ENCODE measurements at regions not wholly inside any gene's neighbourhood (a gene's known extent, or its start where the extent isn't known, plus 50 kb on each side); places are given as distances from the start of the nearest gene placed in this dataset.

- Histone ChIP-seq H3K9ac (ENCODE audit: low read depth in 1 of 2, low read length in 2 of 2) (no peak overlapping the region), H3K36me3 (ENCODE audit: control insufficient read depth in 2 of 2, insufficient read depth in 2 of 2, low read length in 2 of 2) (no peaks in the 10 kb centered on the region), H3K27ac (ENCODE audit: low read depth in 2 of 2, low read length in 2 of 2) (no peak overlapping the region), H3K27me3 (ENCODE audit: control insufficient read depth in 2 of 2, insufficient read depth in 2 of 2, low read length in 2 of 2) (no peaks in the 10 kb centered on the region), H3K4me3 (ENCODE audit: low read length in 2 of 2) (no peak overlapping the region), H3K9me3 (ENCODE audit: control insufficient read depth in 2 of 2, low read length in 2 of 2) (no peaks in the 10 kb centered on the region), H3K4me1 (ENCODE audit: control insufficient read depth in 2 of 2, insufficient read depth in 2 of 2, low read length in 2 of 2) (peaks cover 0 to 3% of the 10 kb centered on the region in 2 donors)
Observed at GRCh38 chr2:72004976-72005375, 142.7 kb downstream of the CYP26B1 start.

DNA sequence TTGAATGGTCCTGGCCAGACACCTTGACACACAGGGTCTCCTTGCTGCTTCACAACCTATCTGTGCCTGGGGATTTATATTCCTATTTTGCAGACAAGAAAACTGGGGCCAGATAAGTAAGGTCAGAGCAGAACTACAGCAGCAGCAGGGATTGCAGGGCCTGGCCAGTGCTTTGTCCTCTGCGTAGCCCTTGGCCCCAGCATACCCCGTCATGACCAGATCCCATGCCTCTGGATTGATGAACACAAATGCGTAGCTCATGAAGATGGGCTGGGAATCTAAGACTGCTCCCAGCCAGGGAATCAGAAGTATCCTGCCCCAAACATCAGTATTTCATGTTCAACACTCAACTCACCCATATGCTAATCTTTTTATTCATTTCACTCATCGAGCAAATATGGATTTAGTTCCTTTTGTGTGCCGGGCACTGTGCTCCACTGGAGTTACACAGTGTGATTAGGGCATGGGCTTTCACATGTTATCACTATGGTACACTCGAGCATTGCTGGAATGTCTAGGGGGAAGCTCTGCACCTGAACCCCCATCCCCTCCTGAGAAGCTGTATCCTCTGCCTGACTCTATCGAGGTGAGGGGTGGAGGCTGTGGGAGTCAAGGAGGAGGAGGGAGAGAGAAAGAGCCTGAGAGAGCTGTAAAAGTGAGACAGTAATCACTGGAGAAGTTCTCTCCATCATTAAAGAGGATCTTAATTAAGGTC lies 143.3 kb downstream of the CYP26B1 start:
- Histone ChIP-seq H3K27ac (ENCODE audit: low read depth in 2 of 2, low read length in 2 of 2) (no peak overlapping the region), H3K36me3 (ENCODE audit: control insufficient read depth in 2 of 2, insufficient read depth in 2 of 2, low read length in 2 of 2) (no peaks in the 10 kb centered on the region), H3K27me3 (ENCODE audit: control insufficient read depth in 2 of 2, insufficient read depth in 2 of 2, low read length in 2 of 2) (no peaks in the 10 kb centered on the region), H3K4me1 (ENCODE audit: control insufficient read depth in 2 of 2, insufficient read depth in 2 of 2, low read length in 2 of 2) (peaks cover 0 to 3% of the 10 kb centered on the region in 2 donors), H3K9ac (ENCODE audit: low read depth in 1 of 2, low read length in 2 of 2) (no peak overlapping the region), H3K9me3 (ENCODE audit: control insufficient read depth in 2 of 2, low read length in 2 of 2) (no peaks in the 10 kb centered on the region), H3K4me3 (ENCODE audit: low read length in 2 of 2) (no peak overlapping the region)

GRCh38 chr2:72003796-72004195 lies 143.9 kb downstream of the CYP26B1 start:
- no peaks in the 10 kb centered on the region for H3K9me3 ChIP-seq (ENCODE audit: control insufficient read depth in 2 of 2, low read length in 2 of 2)
- H3K27me3 ChIP-seq (ENCODE audit: control insufficient read depth in 2 of 2, insufficient read depth in 2 of 2, low read length in 2 of 2): no peaks in the 10 kb centered on the region
- H3K9ac ChIP-seq (ENCODE audit: low read depth in 1 of 2, low read length in 2 of 2): no peak overlapping the region
- no peak overlapping the region for H3K27ac ChIP-seq (ENCODE audit: low read depth in 2 of 2, low read length in 2 of 2)
- H3K36me3 ChIP-seq (ENCODE audit: control insufficient read depth in 2 of 2, insufficient read depth in 2 of 2, low read length in 2 of 2): no peaks in the 10 kb centered on the region
- peaks cover 0 to 3% of the 10 kb centered on the region in 2 donors for H3K4me1 ChIP-seq (ENCODE audit: control insufficient read depth in 2 of 2, insufficient read depth in 2 of 2, low read length in 2 of 2)
- no peak overlapping the region for H3K4me3 ChIP-seq (ENCODE audit: low read length in 2 of 2)

- Histone ChIP-seq H3K9me3 (ENCODE audit: control insufficient read depth in 2 of 2, low read length in 2 of 2) (no peaks in the 10 kb centered on the region), H3K27me3 (ENCODE audit: control insufficient read depth in 2 of 2, insufficient read depth in 2 of 2, low read length in 2 of 2) (no peaks in the 10 kb centered on the region), H3K27ac (ENCODE audit: low read depth in 2 of 2, low read length in 2 of 2) (no peak overlapping the region), H3K4me1 (ENCODE audit: control insufficient read depth in 2 of 2, insufficient read depth in 2 of 2, low read length in 2 of 2) (peaks cover 0 to 3% of the 10 kb centered on the region in 2 donors), H3K4me3 (ENCODE audit: low read length in 2 of 2) (no peak overlapping the region), H3K36me3 (ENCODE audit: control insufficient read depth in 2 of 2, insufficient read depth in 2 of 2, low read length in 2 of 2) (no peaks in the 10 kb centered on the region), H3K9ac (ENCODE audit: low read depth in 1 of 2, low read length in 2 of 2) (no peak overlapping the region)
Observed at GRCh38 chr2:72003124-72003523, 144.5 kb downstream of the CYP26B1 start.

GRCh38 chr2:72001937-72002690 lies 145.5 kb downstream of the CYP26B1 start:
- Histone ChIP-seq H3K9ac (ENCODE audit: low read depth in 1 of 2, low read length in 2 of 2) (no peak overlapping the region), H3K9me3 (ENCODE audit: control insufficient read depth in 2 of 2, low read length in 2 of 2) (no peaks in the 10 kb centered on the region), H3K27me3 (ENCODE audit: control insufficient read depth in 2 of 2, insufficient read depth in 2 of 2, low read length in 2 of 2) (no peaks in the 10 kb centered on the region), H3K36me3 (ENCODE audit: control insufficient read depth in 2 of 2, insufficient read depth in 2 of 2, low read length in 2 of 2) (no peaks in the 10 kb centered on the region), H3K4me1 (ENCODE audit: control insufficient read depth in 2 of 2, insufficient read depth in 2 of 2, low read length in 2 of 2) (peaks cover 0 to 3% of the 10 kb centered on the region in 2 donors), H3K27ac (ENCODE audit: low read depth in 2 of 2, low read length in 2 of 2) (no peak overlapping the region), H3K4me3 (ENCODE audit: low read length in 2 of 2) (no peak overlapping the region)

- no peak overlapping the region for H3K9ac ChIP-seq (ENCODE audit: low read depth in 1 of 2, low read length in 2 of 2)
- no peaks in the 10 kb centered on the region for H3K27me3 ChIP-seq (ENCODE audit: control insufficient read depth in 2 of 2, insufficient read depth in 2 of 2, low read length in 2 of 2)
- H3K4me1 ChIP-seq (ENCODE audit: control insufficient read depth in 2 of 2, insufficient read depth in 2 of 2, low read length in 2 of 2): peaks cover 0 to 3% of the 10 kb centered on the region in 2 donors
- no peak overlapping the region for H3K4me3 ChIP-seq (ENCODE audit: low read length in 2 of 2)
- H3K9me3 ChIP-seq (ENCODE audit: control insufficient read depth in 2 of 2, low read length in 2 of 2): no peaks in the 10 kb centered on the region
- H3K27ac ChIP-seq (ENCODE audit: low read depth in 2 of 2, low read length in 2 of 2): no peak overlapping the region
- H3K36me3 ChIP-seq (ENCODE audit: control insufficient read depth in 2 of 2, insufficient read depth in 2 of 2, low read length in 2 of 2): no peaks in the 10 kb centered on the region
Observed at GRCh38 chr2:72000110-72000509, 147.6 kb downstream of the CYP26B1 start.

GRCh38 chr2:71999580-71999979 lies 148.1 kb downstream of the CYP26B1 start:
- no peaks in the 10 kb centered on the region for H3K36me3 ChIP-seq (ENCODE audit: control insufficient read depth in 2 of 2, insufficient read depth in 2 of 2, low read length in 2 of 2)
- H3K4me1 ChIP-seq (ENCODE audit: control insufficient read depth in 2 of 2, insufficient read depth in 2 of 2, low read length in 2 of 2): peaks cover 0 to 3% of the 10 kb centered on the region in 2 donors
- no peak overlapping the region for H3K4me3 ChIP-seq (ENCODE audit: low read length in 2 of 2)
- no peaks in the 10 kb centered on the region for H3K9me3 ChIP-seq (ENCODE audit: control insufficient read depth in 2 of 2, low read length in 2 of 2)
- H3K9ac ChIP-seq (ENCODE audit: low read depth in 1 of 2, low read length in 2 of 2): no peak overlapping the region
- no peak overlapping the region for H3K27ac ChIP-seq (ENCODE audit: low read depth in 2 of 2, low read length in 2 of 2)
- H3K27me3 ChIP-seq (ENCODE audit: control insufficient read depth in 2 of 2, insufficient read depth in 2 of 2, low read length in 2 of 2): no peaks in the 10 kb centered on the region

DNA sequence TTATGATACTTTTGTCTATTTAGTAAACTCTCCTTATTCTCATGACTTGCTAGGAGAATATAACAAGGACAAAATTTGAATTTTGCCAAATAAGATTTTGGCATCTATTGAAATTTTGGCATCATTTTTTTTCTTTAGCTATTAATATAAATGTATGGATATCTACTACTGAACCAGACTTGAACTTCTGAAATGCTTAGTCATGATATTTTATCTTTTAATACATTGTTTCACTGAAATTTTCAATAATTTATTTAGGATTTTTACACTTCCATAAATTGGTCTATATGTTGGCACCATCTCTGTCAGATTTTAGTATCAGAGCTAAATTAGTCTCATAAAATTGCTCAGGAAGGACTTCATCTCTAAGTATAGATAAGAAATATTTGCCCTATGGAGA lies 149.8 kb downstream of the CYP26B1 start:
- Histone ChIP-seq H3K4me1 (ENCODE audit: control insufficient read depth in 2 of 2, insufficient read depth in 2 of 2, low read length in 2 of 2) (peaks cover 0 to 3% of the 10 kb centered on the region in 2 donors), H3K4me3 (ENCODE audit: low read length in 2 of 2) (no peak overlapping the region), H3K9me3 (ENCODE audit: control insufficient read depth in 2 of 2, low read length in 2 of 2) (no peaks in the 10 kb centered on the region), H3K9ac (ENCODE audit: low read depth in 1 of 2, low read length in 2 of 2) (no peak overlapping the region), H3K36me3 (ENCODE audit: control insufficient read depth in 2 of 2, insufficient read depth in 2 of 2, low read length in 2 of 2) (no peaks in the 10 kb centered on the region), H3K27ac (ENCODE audit: low read depth in 2 of 2, low read length in 2 of 2) (no peak overlapping the region), H3K27me3 (ENCODE audit: control insufficient read depth in 2 of 2, insufficient read depth in 2 of 2, low read length in 2 of 2) (no peaks in the 10 kb centered on the region)

DNA sequence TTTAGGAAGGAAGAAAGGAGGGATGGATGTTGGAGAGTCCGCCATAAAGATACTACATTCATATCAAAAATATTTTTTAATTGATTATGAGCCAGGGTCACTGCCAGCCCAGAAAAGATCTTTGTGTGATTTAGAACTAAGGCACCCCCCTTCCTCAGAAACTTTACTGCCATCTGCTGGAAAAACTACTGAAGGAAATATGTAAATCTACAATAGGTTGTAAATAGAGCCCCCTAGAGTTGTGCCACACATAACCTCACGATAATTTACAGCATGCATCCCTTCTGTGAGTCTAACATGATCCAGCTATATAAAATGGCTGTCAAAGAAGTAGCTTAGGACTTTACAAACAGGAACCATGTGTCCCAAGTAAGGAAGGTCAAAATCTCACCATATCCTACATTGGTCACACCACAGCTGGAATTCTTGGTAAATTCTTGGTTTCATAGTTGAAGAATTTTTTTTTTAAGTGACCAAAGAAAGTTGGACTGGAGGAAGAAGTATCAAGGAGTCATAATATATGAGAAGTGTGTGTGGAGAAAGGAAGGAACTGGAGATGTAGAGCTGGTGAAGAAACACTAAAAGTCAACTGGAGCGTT lies 152.5 kb downstream of the CYP26B1 start:
- Histone ChIP-seq H3K27me3 (ENCODE audit: control insufficient read depth in 2 of 2, insufficient read depth in 2 of 2, low read length in 2 of 2) (no peaks in the 10 kb centered on the region), H3K36me3 (ENCODE audit: control insufficient read depth in 2 of 2, insufficient read depth in 2 of 2, low read length in 2 of 2) (no peaks in the 10 kb centered on the region), H3K9ac (ENCODE audit: low read depth in 1 of 2, low read length in 2 of 2) (no peak overlapping the region), H3K4me1 (ENCODE audit: control insufficient read depth in 2 of 2, insufficient read depth in 2 of 2, low read length in 2 of 2) (no peaks in the 10 kb centered on the region), H3K27ac (ENCODE audit: low read depth in 2 of 2, low read length in 2 of 2) (no peak overlapping the region), H3K4me3 (ENCODE audit: low read length in 2 of 2) (no peak overlapping the region), H3K9me3 (ENCODE audit: control insufficient read depth in 2 of 2, low read length in 2 of 2) (no peaks in the 10 kb centered on the region)

DNA sequence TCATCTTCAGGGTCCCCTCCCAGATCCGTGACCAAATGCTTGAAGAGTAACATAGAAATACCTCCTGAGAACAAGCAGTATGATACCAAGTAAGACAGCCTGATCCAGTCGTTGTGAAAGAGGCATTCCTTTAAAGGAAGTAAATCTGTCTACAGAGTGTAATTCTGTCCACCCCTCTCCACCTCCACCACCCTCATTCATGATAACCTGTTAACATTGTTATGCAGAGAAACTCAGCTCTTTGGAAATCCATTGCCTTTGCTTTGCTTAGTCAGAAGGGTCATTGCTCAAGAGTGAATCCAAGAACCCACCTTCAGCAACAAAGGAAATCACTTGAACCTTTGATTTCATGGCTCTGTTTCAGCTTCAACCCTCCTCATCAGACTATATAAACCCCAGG lies 155.6 kb downstream of the CYP26B1 start:
- no peaks in the 10 kb centered on the region for H3K9me3 ChIP-seq (ENCODE audit: control insufficient read depth in 2 of 2, low read length in 2 of 2)
- H3K4me1 ChIP-seq (ENCODE audit: control insufficient read depth in 2 of 2, insufficient read depth in 2 of 2, low read length in 2 of 2): no peaks in the 10 kb centered on the region
- no peak overlapping the region for H3K4me3 ChIP-seq (ENCODE audit: low read length in 2 of 2)
- no peaks in the 10 kb centered on the region for H3K36me3 ChIP-seq (ENCODE audit: control insufficient read depth in 2 of 2, insufficient read depth in 2 of 2, low read length in 2 of 2)
- no peak overlapping the region for H3K9ac ChIP-seq (ENCODE audit: low read depth in 1 of 2, low read length in 2 of 2)
- no peaks in the 10 kb centered on the region for H3K27me3 ChIP-seq (ENCODE audit: control insufficient read depth in 2 of 2, insufficient read depth in 2 of 2, low read length in 2 of 2)
- no peak overlapping the region for H3K27ac ChIP-seq (ENCODE audit: low read depth in 2 of 2, low read length in 2 of 2)

Data from mucosa of rectum (tissue), 2 donors.